Adipose tissue (tissue), 3 donors: ENCODE measurements at regions not wholly inside any gene's neighbourhood (a gene's known extent, or its start where the extent isn't known, plus 50 kb on each side); places are given as distances from the start of the nearest gene placed in this dataset.

ENCODE experiments used
- H3K27ac ChIP-seq: one replicate; pipeline ENCODE4 v1.5.1; 2013; ENCODE audit warnings: low read depth, low read length
- WGBS, 3 donors: extraction: QIAGEN DNeasy Blood & Tissue Kit; methylation state at CpG; one replicate each; pipeline ENCODE4 v1.1.7; 2013; 5-methylcytosine and 5-hydroxymethylcytosine counted together
- donor health status: healthy with polysubstance abuse.
- donor health status: Bipolar disorder and iron deficiency.
- donor health status: healthy.

DNA sequence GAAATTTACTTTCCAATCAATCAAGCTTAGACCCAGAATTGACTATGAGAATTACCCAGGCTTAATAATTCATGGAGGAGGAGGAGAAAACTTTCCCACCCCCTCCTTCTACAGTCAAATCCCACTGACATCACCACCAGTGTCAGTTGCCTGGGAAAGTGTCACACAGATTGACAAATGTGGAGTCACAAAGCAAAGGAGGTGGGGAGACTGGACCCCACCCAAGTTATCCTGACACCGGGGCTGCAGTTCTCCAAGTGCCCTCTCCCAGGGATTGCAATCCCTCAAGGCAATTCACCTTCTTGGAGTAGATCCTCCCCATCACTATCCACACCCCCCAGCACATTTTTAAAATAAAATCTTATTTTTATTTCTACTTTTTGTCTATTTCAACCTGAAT is 100.2 kb upstream of the CDH11 start:
- H3K27ac ChIP-seq: no peak overlapping the region
- 64 to 74% (median 71%) methylated on average over 1 of the region's 1 CpG for WGBS, 3 donors

DNA sequence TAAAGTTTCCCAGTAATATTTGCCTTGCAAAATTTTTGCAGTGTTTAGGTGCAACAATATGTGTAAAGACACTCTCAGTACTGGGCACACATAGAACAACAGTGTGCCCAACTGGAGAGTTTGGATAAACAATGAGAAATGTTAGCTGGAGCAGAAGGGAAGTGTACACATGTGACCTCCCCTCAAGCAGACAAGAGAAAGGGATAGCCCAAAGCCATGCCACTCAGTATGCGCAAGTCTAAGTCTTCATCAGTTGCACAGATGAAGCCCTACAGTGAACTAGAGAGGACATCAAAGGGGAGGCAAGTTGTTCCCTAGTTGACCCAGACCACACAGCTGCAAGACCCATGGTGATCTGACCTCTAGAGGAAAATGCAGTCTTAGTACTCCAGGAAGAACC is 97.9 kb upstream of the CDH11 start:
- no peak overlapping the region for H3K27ac ChIP-seq
- 92 to 100% (median 100%) methylated on average over 1 of the region's 1 CpG for WGBS, 3 donors

DNA sequence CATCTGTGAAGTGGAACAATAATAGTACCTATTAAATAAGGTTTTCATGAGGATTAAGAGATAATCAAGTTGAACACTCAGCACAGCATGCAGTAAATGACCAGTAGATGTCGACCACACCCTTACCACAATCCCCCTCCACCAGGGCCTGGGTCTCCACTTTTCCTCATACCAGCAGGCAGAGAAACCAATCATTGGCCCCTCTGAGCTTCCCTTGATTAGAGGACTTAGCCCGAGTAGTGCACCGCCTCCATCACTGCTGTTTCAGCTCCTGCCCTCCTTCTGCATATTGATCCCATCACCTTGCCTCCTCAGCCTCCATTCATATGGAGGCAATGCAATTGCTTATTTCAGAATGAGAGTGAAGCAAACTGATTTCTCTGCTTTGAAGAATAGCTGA is 96.5 kb upstream of the CDH11 start:
- H3K27ac ChIP-seq: no peak overlapping the region
- 37 to 71% (median 65%) methylated on average over 3 of the region's 3 CpGs for WGBS, 3 donors

DNA sequence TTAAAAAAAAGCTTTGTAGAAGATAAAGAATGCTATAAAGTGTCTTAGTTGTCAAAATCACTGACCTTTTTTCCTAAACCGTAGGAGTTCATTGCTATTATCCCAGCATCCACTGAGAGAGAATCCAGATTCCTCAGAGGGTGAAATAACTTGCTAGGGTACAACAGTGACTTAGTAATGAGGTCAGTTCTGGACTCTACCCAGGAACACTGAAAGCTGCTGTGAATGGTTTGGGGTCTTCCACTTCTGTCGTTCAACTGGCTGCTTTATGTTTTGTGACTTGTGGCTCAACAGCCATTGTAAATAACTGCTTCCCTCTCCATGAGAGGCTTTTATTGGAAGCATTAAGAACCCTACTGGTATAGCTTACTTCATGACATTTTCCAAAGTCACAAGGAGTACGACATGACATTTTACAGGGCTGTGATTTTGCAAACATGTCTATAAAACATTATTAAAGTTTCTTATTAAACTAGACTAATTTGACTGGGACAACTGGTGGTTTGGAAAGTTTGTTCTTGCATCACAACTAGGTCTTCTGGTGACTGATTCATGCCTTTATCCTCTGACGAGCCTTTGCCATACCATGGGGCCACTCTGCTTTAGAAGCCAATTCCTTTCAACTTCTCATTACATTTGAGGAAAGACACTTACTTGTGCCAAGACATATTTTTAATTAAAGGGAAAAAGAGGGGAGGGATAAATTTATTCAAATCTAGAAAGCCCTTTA is 92.2 kb upstream of the CDH11 start:
- WGBS, 3 donors: 54 to 70% (median 69%) methylated on average over 4 of the region's 4 CpGs
- no peak overlapping the region for H3K27ac ChIP-seq

DNA sequence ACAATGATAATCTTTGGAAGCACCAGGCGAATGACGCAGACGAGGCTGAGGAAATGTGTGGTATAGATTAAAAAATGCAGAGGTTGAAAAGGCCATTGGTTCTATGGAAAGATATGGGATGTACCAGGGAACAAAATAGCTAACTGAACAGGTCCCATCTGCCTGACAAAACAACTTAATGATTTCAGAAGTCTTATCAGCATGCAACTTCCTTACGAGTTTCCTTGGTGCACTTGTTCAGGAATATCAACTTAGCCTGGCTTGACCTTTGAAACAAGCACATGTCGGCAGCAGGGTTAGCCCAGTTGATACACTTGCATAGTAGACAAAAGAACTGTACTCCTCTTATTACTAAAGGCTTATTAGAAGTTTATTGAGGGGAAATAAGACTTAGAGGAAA is 90.9 kb upstream of the CDH11 start:
- WGBS, 3 donors: 71 to 85% (median 85%) methylated on average over 5 of the region's 5 CpGs
- no peak overlapping the region for H3K27ac ChIP-seq

DNA sequence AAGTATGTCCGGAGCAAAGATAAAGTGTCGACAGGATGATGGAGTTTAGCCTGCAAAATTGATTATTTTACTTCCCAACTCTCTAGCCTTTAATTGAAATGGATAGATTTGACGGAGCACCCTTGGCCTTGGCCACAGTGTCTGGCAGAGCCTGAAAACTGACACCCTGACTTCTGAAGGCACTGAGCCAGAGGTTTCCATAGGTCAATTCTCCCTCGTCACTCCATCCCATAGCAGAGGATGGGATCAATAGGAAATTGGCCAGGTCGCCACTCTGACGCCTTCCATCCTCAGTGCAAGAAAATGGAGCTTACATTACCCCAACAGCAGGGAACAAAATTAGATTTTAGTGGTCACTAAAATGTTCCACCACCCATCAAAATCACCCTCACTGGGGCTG is 90.4 kb upstream of the CDH11 start:
- 42 to 81% (median 73%) methylated on average over 6 of the region's 6 CpGs for whole genome bisulfite sequencing, 3 donors
- H3K27ac ChIP-seq: no peak overlapping the region

DNA sequence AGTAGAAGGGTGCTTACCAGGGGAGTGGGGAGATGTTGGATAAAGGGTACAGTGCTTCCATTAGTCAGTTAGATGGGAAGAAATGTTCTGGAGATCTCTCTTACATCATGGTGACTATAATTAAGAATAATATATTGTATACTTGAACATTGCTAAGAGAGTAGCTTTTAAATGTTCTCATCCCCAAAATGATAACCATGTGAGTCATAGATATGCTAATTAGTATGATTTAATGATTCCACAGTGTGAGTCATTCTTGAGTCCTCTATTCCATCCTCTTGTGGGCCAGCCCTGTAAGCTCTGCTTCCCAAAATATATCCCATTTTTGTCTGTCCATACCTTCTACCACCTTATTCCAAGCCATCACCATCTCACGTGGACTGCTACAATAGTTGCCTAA is 80.6 kb upstream of the CDH11 start:
- 80 to 97% (median 96%) methylated on average over 1 of the region's 1 CpG for WGBS, 3 donors
- H3K27ac ChIP-seq: no peak overlapping the region

DNA sequence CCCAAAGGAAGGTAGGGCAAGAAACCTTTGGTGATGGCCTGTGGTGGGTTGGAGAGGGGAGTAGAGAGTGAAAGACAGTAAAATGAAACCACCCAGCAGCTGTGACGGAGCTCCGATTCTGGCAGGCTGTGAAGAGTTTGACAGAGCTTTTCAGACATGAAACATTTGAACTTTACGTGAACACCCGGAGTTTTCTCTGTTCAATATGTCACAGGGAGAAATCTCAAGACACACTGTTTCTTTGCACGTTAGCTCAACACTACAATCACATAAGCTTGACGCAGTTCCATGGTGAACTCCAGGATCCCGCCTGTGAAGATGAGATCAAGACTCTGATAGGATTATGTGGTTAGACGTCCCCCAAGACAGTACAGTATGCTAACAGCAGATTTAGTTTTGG is 79.6 kb upstream of the CDH11 start:
- H3K27ac ChIP-seq: no peak overlapping the region

DNA sequence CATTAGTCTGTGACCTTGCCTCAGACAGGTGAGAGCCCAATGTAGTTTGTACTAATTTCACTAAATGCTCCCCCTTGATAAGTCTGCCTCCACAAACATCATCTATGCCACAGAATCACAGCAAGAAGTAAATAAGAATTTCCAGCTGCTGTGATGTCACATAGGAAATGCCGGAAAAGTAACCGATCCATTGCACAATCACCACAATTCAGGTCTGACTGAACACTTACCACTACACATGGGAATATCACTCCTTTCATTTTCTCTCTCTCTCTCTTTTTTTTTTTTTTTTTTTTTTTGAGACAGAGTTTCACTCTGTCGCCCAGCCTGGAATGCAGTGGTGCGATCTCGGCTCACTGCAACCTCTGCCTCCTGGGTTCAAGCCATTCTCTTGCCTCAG is 79.0 kb upstream of the CDH11 start:
- H3K27ac ChIP-seq: no peak overlapping the region
- WGBS, 3 donors: 74 to 89% (median 82%) methylated on average over 5 of the region's 5 CpGs

More for the DNA sequence above, 79.6 kb upstream of the CDH11 start:
- WGBS, 3 donors: 75 to 85% (median 84%) methylated on average over 8 of the region's 8 CpGs

DNA sequence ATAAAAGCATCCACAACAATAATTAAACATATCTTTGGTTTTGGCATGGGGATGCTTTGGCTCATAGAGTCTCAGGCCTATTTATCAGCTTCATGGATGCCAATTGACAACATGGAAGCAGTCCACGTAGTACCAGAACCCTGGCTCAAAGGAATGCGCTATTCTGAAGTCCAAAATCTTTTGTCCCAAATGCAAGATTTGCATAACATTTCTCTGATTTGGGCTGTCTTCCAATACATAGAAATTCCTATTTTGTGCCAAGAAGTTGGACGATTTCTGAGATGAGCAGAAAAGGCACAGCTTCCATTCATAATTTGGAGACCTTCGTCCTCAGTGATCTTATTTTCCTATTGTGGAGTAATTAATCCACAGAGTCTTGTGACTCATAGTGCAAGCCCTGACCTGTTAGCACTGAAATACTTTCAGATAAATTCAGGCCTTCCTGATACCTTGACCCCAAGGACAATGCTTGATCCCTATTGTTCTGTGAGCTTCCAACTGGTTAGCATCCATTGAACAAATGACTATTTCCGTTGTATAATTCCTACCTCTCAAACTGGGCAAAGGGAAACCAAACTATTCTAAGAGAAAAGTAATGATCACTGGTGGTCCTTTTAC is 78.4 kb upstream of the CDH11 start:
- no peak overlapping the region for H3K27ac ChIP-seq
- WGBS, 3 donors: 66 to 68% (median 67%) methylated on average over 5 of the region's 5 CpGs

DNA sequence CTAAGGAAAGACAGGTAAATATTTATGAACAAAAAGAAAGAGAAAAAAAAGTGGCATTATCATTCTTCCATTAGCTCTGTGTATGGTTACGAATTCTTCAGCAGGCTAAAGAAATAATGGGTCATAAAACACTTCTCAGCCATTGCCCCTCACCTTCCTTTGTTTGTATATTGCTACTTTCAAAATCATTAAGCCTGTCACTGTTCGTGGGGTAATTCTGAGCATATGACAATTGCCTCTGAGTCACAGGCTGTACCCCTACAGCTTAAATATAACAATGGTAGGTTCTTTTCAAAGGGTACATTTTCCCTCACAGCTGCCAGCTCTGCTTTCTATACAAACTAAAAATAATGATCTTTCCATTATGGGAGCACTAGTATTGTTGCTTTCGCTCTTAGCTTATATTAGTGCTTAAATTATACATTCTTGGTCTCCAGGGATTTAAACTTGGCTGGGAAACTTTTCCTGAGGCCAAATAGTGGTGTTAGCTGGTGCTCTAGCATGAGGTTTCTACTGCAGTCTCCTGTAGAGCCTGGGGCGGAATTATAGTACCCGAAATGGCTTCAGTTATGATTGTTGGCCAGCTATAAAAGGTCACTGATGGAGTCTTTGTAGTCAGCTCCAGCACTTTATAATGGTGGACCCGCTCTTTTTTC is 74.7 kb upstream of the CDH11 start:
- H3K27ac ChIP-seq: no peak overlapping the region
- 47 to 70% (median 66%) methylated on average over 6 of the region's 6 CpGs for WGBS, 3 donors

DNA sequence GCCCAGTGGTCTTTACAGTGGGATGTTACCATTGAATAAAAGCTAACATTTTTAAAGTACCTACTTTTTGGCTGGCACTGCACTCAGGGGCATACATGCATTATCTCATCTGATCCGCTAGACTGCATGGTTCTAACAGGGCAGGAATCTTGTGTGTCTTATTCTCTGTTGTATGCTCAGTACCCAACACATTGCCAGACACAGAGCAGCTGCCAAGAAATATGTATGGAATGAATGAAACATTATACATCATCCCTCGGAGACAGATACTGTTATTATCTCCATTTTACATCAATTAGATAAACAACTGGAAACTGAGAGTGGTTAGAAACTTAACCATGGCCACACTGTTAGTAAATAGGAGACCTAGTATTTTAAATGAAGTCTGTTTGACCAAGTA is 74.1 kb upstream of the CDH11 start:
- WGBS, 3 donors: 31 to 76% (median 70%) methylated on average over 2 of the region's 2 CpGs
- no peak overlapping the region for H3K27ac ChIP-seq

DNA sequence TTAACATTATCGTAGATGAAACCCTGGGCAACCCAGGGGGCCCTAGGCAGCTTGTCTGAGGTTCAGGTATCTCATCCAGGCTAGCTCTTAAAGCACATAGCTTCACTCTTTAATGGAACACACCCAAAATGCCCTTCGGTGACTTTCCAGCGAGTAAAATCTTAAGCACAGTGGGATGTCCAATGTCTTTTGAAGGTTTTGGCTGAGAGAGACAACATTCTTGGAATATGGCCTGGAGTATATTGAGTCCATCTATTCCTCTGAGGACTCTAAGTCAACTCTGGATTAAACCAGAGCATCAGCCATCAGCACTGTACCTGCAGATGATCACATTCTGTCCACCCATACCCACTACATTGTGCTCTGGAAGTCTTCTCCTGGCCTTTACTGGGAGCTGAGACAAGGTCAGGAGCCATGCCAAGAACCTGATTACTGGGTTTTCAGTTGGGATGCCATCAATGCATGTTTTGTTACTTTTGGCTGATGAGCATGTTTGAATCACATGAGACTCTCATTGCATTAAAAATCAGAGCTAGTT is 63.4 kb upstream of the CDH11 start:
- WGBS, 3 donors: 48 to 62% (median 60%) methylated on average over 3 of the region's 3 CpGs
- H3K27ac ChIP-seq: no peak overlapping the region

DNA sequence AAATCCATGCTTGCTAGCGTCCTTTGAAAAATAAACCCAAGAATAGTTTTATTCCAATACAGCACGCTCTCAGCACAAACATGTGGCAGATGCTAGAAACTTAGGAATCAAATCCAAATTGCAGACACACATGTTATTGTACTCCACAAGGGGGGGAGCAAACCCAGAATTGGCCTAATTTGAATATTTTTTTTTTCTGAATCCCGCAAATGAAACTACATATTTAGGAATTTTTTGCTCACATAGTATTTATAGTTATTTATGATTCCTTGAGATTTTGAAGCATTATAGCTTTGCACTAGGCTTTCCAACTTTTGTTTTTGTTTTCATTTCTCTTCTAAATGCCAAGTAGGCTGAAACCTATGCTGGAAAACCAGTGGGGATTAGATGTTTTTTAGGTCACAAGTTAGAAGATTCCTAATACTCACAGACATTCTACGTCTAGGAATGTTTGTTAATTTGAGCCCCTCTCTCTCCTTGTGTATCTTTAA is 59.3 kb upstream of the CDH11 start:
- WGBS, 3 donors: 47 to 63% (median 52%) methylated on average over 4 of the region's 4 CpGs
- no peak overlapping the region for H3K27ac ChIP-seq

DNA sequence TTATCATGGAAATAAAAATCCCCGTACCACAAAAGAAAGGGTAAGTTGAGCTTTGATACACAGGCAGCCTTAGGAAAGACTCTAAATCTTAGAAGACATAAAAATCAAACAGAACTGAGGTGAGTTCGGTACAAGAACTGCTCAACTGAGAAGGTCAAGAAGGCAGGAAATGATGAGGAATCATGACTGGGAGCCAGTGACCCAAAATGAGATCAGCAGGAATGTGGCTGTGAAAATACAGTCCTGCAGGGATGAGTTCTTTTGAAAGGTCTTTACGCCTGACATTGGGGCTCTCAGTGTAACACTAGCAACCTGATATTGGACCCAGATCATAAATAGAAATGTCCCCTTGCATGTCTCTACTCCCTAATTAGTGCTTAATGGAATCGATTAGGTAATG is 56.3 kb upstream of the CDH11 start:
- no peak overlapping the region for H3K27ac ChIP-seq
- WGBS, 3 donors: 67 to 74% (median 73%) methylated on average over 4 of the region's 4 CpGs

DNA sequence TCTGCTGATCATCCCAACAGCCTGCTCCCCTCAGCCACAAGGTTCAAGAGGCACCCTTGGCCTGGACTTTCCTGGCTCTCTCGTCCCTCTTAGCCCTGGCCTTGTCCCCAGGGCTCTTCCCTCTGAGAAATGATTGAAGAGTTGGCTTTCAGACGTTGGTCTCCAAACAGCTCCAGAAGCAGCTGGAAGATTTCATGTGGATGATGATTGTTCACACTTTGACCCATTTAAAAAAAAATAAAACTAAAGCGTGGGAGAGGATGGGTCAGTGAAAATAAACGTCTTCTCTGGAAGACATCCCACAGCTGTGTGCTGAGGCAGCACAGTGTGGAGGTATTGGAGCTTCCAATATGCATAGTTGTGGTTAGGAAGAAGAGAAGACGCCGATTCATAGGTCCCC is 54.7 kb upstream of the CDH11 start:
- H3K27ac ChIP-seq: no peak overlapping the region
- 37 to 40% (median 39%) methylated on average over 6 of the region's 6 CpGs for WGBS, 3 donors

DNA sequence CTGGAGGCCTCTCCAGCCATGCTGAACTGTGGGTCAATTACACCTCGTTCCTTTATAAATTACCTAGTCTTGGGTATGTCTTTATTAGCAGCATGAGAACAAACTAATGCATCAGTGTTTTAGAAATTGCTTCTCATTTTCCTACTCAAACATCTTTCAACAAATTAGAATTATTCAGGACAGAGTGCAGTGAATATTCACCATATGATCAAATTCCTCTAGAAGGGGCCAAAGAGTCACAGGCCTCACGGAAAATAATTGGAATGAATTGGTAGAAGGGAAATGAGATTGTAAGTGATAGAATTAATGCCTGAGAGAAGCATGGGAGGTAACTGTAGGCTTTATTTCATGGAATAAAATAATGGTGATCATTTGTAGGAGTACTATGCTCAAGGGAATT is 50.5 kb upstream of the CDH11 start:
- WGBS, 3 donors: 49 to 74% (median 61%) methylated on average over 2 of the region's 2 CpGs

More for the DNA sequence above, 50.5 kb upstream of the CDH11 start:
- no peak overlapping the region for H3K27ac ChIP-seq
